ENCODE measurements at regions not wholly inside any gene's neighbourhood (a gene's known extent, or its start where the extent isn't known, plus 50 kb on each side); places are given as distances from the start of the nearest gene placed in this dataset.

GRCh38 chr2:120451334-120451733 is 105.4 kb downstream of the INHBB start:
- H3K4me1 ChIP-seq (ENCODE audit: control insufficient read depth, insufficient read depth, low read length) = no peaks in the 10 kb centered on the region
- CTCF ChIA-PET = no interaction called here
- TF ChIP-seq ZNF747 (tag by site-specific recombination; IDR thresholded peaks at IDR 0.05) = no peak
- TF ChIP-seq ZNF26 (tag by site-specific recombination; IDR thresholded peaks at IDR 0.05) = no peak
- TF ChIP-seq ZBTB44 (tag by site-specific recombination; IDR thresholded peaks at IDR 0.05) = no peak
- no peak for TF ChIP-seq GLI4 (tag by site-specific recombination; IDR thresholded peaks at IDR 0.05)
- no peak for TF ChIP-seq ZBTB48 (tag by site-specific recombination; IDR thresholded peaks at IDR 0.05)
- no peak for TF ChIP-seq TCF7L2 (IDR thresholded peaks at IDR 0.05; ENCODE audit: borderline replicate concordance, low read depth, low read length)
- no peak for TF ChIP-seq ZNF654 (tag by site-specific recombination; IDR thresholded peaks at IDR 0.05; ENCODE audit: low read depth)
- no peak for TF ChIP-seq ZNF623 (tag by site-specific recombination; IDR thresholded peaks at IDR 0.05)
- no peak for TF ChIP-seq ZNF350 (tag by site-specific recombination; IDR thresholded peaks at IDR 0.05)
- no peaks in the 10 kb centered on the region for H3K36me3 ChIP-seq (ENCODE audit: control insufficient read depth in 2 of 2, insufficient read depth in 1 of 2, low read length in 2 of 2)
- H3K27ac ChIP-seq (ENCODE audit: extremely low read depth, low read depth, low read length) = no peak overlapping the region
- no peaks in the 10 kb centered on the region for H3K9me3 ChIP-seq (ENCODE audit: control insufficient read depth, insufficient read depth, low read depth, low read length)
- no peak overlapping the region for H3K4me3 ChIP-seq (ENCODE audit: low read depth, low read length)
- POLR2A ChIA-PET = no interaction called here

- H3K4me1 ChIP-seq (ENCODE audit: control insufficient read depth, insufficient read depth, low read length) = no peaks in the 10 kb centered on the region
- no peaks in the 10 kb centered on the region for H3K36me3 ChIP-seq (ENCODE audit: control insufficient read depth in 2 of 2, insufficient read depth in 1 of 2, low read length in 2 of 2)
- CTCF ChIA-PET = interaction anchor here (0.6 kb wide), 1 partner anchor 643 kb away, joined by 3 read pairs; no protein-coding TSS in a partner anchor
- H3K27ac ChIP-seq (ENCODE audit: extremely low read depth, low read depth, low read length) = no peak overlapping the region
- no peaks in the 10 kb centered on the region for H3K9me3 ChIP-seq (ENCODE audit: control insufficient read depth, insufficient read depth, low read depth, low read length)
- no peak overlapping the region for H3K4me3 ChIP-seq (ENCODE audit: low read depth, low read length)
- POLR2A ChIA-PET = no interaction called here
- TF ChIP-seq KLF8 (tag by site-specific recombination; IDR thresholded peaks at IDR 0.05) = no peak
- no peak for TF ChIP-seq KLF1 (tag by site-specific recombination; IDR thresholded peaks at IDR 0.05)
- TF ChIP-seq PRDM10 (tag by site-specific recombination; IDR thresholded peaks at IDR 0.05) = no peak
- no peak for TF ChIP-seq INSM2 (tag by site-specific recombination; IDR thresholded peaks at IDR 0.05)
- no peak for TF ChIP-seq ZNF18 (tag by site-specific recombination; IDR thresholded peaks at IDR 0.05)
- TF ChIP-seq OSR2 (tag by site-specific recombination; IDR thresholded peaks at IDR 0.05) = no peak
- no peak for TF ChIP-seq ZNF26 (tag by site-specific recombination; IDR thresholded peaks at IDR 0.05)
- TF ChIP-seq ZBTB49 (tag by site-specific recombination; IDR thresholded peaks at IDR 0.05; ENCODE audit: low read depth) = no peak
- no peak for TF ChIP-seq CTCF (tag by site-specific recombination; IDR thresholded peaks at IDR 0.05)
- no peak for TF ChIP-seq ZNF394 (tag by site-specific recombination; IDR thresholded peaks at IDR 0.05; ENCODE audit: borderline replicate concordance)
Measured at GRCh38 chr2:120452131-120452530, 106.2 kb downstream of the INHBB start.
